ENCODE measurements at regions not wholly inside any gene's neighbourhood (a gene's known extent, or its start where the extent isn't known, plus 50 kb on each side); places are given as distances from the start of the nearest gene placed in this dataset.

- ATAC-seq: no peak
- no peak for TF ChIP-seq ZFP30 (CRISPR knock-in tag; IDR thresholded peaks at IDR 0.05)
- no peak for TF ChIP-seq SNAI2 (CRISPR knock-in tag; IDR thresholded peaks at IDR 0.05)
- no peak for TF ChIP-seq OSR1 (CRISPR knock-in tag; IDR thresholded peaks at IDR 0.05)
- no peak for TF ChIP-seq CSRNP3 (CRISPR knock-in tag; IDR thresholded peaks at IDR 0.05)
Measured at GRCh38 chr4:138685316-138685715, 330.3 kb upstream of the NOCT start.

DNA sequence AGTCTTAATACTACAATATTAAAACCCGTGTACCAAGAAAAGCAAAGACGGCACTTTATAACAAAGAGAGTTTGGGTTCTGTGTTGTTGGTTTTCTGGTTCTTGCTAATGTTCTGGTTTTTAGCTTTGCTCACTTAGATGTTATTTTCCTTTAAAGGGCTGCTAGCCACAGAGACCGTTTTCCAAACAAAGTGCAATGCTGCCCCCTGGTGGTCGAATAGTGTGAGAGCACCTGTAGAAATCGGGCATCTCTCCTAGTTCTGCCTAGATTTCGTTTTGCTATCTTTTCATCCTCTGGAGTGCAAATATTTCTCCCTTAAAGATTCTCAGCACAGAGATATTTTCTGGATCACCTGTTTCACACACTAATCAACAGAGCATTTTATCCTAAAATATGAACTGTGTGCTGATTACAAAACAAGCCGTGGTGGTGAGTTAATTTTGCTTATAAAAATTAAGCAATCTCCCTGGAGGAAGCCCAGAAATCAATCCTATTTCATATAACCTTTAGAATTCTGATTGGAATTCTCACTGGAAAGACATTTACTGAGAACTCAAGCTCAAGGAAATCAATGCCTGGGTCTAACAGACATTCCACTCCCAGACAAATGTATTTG is 334.5 kb upstream of the NOCT start:
- peak; percentile 96 for ATAC-seq

More for the DNA sequence above, 334.5 kb upstream of the NOCT start:
- TF ChIP-seq GLIS3 (CRISPR knock-in tag; IDR thresholded peaks at IDR 0.05) (no peak), SNAI2 (CRISPR knock-in tag; IDR thresholded peaks at IDR 0.05) (no peak), PATZ1 (CRISPR knock-in tag; IDR thresholded peaks at IDR 0.05; ENCODE audit: borderline replicate concordance) (no peak), ZFP30 (CRISPR knock-in tag; IDR thresholded peaks at IDR 0.05) (no peak), TCF4 (CRISPR knock-in tag; IDR thresholded peaks at IDR 0.05; ENCODE audit: borderline replicate concordance) (no peak), CREB5 (CRISPR knock-in tag; IDR thresholded peaks at IDR 0.05; ENCODE audit: low read depth) (no peak), ZFP3 (CRISPR knock-in tag; IDR thresholded peaks at IDR 0.05) (no peak), CSDC2 (CRISPR knock-in tag; IDR thresholded peaks at IDR 0.05) (no peak), BACH2 (CRISPR knock-in tag; IDR thresholded peaks at IDR 0.05; ENCODE audit: borderline replicate concordance) (no peak), PPARA (CRISPR knock-in tag; IDR thresholded peaks at IDR 0.05; ENCODE audit: borderline replicate concordance) (no peak), ARNTL (CRISPR knock-in tag; IDR thresholded peaks at IDR 0.05; ENCODE audit: borderline replicate concordance, low read depth) (no peak), CSRNP3 (CRISPR knock-in tag; IDR thresholded peaks at IDR 0.05) (no peak), ISL1 (CRISPR knock-in tag; IDR thresholded peaks at IDR 0.05) (no peak)
- TF ChIP-seq, protein P1, sequence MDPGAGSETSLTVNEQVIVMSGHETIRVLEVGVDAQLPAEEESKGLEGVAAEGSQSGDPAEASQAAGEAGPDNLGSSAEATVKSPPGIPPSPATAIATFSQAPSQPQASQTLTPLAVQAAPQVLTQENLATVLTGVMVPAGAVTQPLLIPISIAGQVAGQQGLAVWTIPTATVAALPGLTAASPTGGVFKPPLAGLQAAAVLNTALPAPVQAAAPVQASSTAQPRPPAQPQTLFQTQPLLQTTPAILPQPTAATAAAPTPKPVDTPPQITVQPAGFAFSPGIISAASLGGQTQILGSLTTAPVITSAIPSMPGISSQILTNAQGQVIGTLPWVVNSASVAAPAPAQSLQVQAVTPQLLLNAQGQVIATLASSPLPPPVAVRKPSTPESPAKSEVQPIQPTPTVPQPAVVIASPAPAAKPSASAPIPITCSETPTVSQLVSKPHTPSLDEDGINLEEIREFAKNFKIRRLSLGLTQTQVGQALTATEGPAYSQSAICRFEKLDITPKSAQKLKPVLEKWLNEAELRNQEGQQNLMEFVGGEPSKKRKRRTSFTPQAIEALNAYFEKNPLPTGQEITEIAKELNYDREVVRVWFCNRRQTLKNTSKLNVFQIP (CRISPR knock-in tag; IDR thresholded peaks at IDR 0.05; ENCODE audit: borderline replicate concordance, low read depth): no peak
- TF ChIP-seq, protein P2, sequence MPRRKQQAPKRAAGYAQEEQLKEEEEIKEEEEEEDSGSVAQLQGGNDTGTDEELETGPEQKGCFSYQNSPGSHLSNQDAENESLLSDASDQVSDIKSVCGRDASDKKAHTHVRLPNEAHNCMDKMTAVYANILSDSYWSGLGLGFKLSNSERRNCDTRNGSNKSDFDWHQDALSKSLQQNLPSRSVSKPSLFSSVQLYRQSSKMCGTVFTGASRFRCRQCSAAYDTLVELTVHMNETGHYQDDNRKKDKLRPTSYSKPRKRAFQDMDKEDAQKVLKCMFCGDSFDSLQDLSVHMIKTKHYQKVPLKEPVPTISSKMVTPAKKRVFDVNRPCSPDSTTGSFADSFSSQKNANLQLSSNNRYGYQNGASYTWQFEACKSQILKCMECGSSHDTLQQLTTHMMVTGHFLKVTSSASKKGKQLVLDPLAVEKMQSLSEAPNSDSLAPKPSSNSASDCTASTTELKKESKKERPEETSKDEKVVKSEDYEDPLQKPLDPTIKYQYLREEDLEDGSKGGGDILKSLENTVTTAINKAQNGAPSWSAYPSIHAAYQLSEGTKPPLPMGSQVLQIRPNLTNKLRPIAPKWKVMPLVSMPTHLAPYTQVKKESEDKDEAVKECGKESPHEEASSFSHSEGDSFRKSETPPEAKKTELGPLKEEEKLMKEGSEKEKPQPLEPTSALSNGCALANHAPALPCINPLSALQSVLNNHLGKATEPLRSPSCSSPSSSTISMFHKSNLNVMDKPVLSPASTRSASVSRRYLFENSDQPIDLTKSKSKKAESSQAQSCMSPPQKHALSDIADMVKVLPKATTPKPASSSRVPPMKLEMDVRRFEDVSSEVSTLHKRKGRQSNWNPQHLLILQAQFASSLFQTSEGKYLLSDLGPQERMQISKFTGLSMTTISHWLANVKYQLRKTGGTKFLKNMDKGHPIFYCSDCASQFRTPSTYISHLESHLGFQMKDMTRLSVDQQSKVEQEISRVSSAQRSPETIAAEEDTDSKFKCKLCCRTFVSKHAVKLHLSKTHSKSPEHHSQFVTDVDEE (CRISPR knock-in tag; IDR thresholded peaks at IDR 0.05): no peak

Measured in SK-N-SH treated with all-trans-retinoic acid at 6 μM for 48 hours (cell line).